ENCODE measurements at regions not wholly inside any gene's neighbourhood (a gene's known extent, or its start where the extent isn't known, plus 50 kb on each side); places are given as distances from the start of the nearest gene placed in this dataset.

GRCh38 chr1:55507578-55507931 is 292.4 kb upstream of the USP24 start:
- no peak for DNase-seq

GRCh38 chr1:55506740-55507577 is 291.8 kb upstream of the USP24 start:
- DNase-seq, result no peak

- DNase-seq, result no peak
Observed at GRCh38 chr1:55505326-55505725, 290.2 kb upstream of the USP24 start.

GRCh38 chr1:55504306-55504731 is 289.2 kb upstream of the USP24 start:
- no peak for DNase-seq

GRCh38 chr1:55503663-55504305 is 288.6 kb upstream of the USP24 start:
- DNase-seq, result no peak

- DNase-seq, result no peak
Observed at GRCh38 chr1:55500601-55501000, 285.4 kb upstream of the USP24 start.

- no peak for DNase-seq
Observed at GRCh38 chr1:55490547-55490946, 275.4 kb upstream of the USP24 start.

GRCh38 chr1:55484173-55484572 is 269.0 kb upstream of the USP24 start:
- DNase-seq, result no peak

- no peak for DNase-seq
Observed at GRCh38 chr1:55483523-55483922, 268.4 kb upstream of the USP24 start.

- DNase-seq, result no peak
Observed at GRCh38 chr1:55481634-55482033, 266.5 kb upstream of the USP24 start.

- no peak for DNase-seq
Observed at GRCh38 chr1:55480029-55480795, 265.0 kb upstream of the USP24 start.

- DNase-seq, result no peak
Observed at GRCh38 chr1:55478742-55479141, 263.6 kb upstream of the USP24 start.

GRCh38 chr1:55477953-55478352 is 262.8 kb upstream of the USP24 start:
- no peak for DNase-seq

- no peak for DNase-seq
Observed at GRCh38 chr1:55476445-55477015, 261.4 kb upstream of the USP24 start.

GRCh38 chr1:55474168-55474786 is 259.1 kb upstream of the USP24 start:
- DNase-seq, result peak in 1 of 2 donors; percentile 6

- DNase-seq, result no peak
Observed at GRCh38 chr1:55473661-55474060, 258.5 kb upstream of the USP24 start.

GRCh38 chr1:55472784-55473183 is 257.6 kb upstream of the USP24 start:
- DNase-seq, result no peak

GRCh38 chr1:55472115-55472514 is 257.0 kb upstream of the USP24 start:
- no peak for DNase-seq

GRCh38 chr1:55468142-55468795 is 253.1 kb upstream of the USP24 start:
- DNase-seq, result no peak

GRCh38 chr1:55466921-55467320 is 251.8 kb upstream of the USP24 start:
- DNase-seq, result no peak

GRCh38 chr1:55466373-55466772 is 251.2 kb upstream of the USP24 start:
- no peak for DNase-seq

- no peak for DNase-seq
Observed at GRCh38 chr1:55464550-55464949, 249.4 kb upstream of the USP24 start.

All from bone marrow (tissue), 2 donors.